ENCODE measurements at regions not wholly inside any gene's neighbourhood (a gene's known extent, or its start where the extent isn't known, plus 50 kb on each side); places are given as distances from the start of the nearest gene placed in this dataset.

GRCh38 chr5:93809430-93809829 is 68.0 kb upstream of the POU5F2 start:
- H3K4me2 ChIP-seq (ENCODE audit: low read depth, low read length) = no peak overlapping the region
- ChIA-PET POLR2A (ENCODE audit: unreplicated experiment) (no interaction called here), CTCF (interaction anchor here (2.2 kb wide), 1 partner anchor 8 kb away, joined by 7 read pairs; no protein-coding TSS in a partner anchor)
- no peak overlapping the region for H4K91ac ChIP-seq (ENCODE audit: insufficient read depth, low read depth, low read length)
- no peak overlapping the region for H3K14ac ChIP-seq (replicated peaks; ENCODE audit: low read depth, low read length)
- no peaks in the 10 kb centered on the region for H3K79me1 ChIP-seq (ENCODE audit: low read depth in 1 of 2, low read length in 2 of 2)
- BruUV-seq (replicated peaks) = no TSS peak
- H2AK9ac ChIP-seq (replicated peaks; ENCODE audit: low read depth, low read length, poor library complexity) = no peak overlapping the region
- TF ChIP-seq SMC3 (IDR thresholded peaks at IDR 0.05; ENCODE audit: low read depth, low read length) (no peak), MXI1 (IDR thresholded peaks at IDR 0.05; ENCODE audit: borderline replicate concordance, low read depth, low read length) (no peak), CEBPB (IDR thresholded peaks at IDR 0.05; ENCODE audit: low read depth, low read length) (no peak), POLR2A (IDR thresholded peaks at IDR 0.05; ENCODE audit: low read depth, low read length) (no peak), NFE2L2 (IDR thresholded peaks at IDR 0.05; ENCODE audit: low read depth, low read length) (no peak), RAD21 (IDR thresholded peaks at IDR 0.05; ENCODE audit: low read length) (no peak), RFX5 (IDR thresholded peaks at IDR 0.05; ENCODE audit: low read depth, low read length) (no peak), RCOR1 (IDR thresholded peaks at IDR 0.05; ENCODE audit: insufficient replicate concordance, low read length) (no peak)
- TF ChIP-seq, protein P1, sequence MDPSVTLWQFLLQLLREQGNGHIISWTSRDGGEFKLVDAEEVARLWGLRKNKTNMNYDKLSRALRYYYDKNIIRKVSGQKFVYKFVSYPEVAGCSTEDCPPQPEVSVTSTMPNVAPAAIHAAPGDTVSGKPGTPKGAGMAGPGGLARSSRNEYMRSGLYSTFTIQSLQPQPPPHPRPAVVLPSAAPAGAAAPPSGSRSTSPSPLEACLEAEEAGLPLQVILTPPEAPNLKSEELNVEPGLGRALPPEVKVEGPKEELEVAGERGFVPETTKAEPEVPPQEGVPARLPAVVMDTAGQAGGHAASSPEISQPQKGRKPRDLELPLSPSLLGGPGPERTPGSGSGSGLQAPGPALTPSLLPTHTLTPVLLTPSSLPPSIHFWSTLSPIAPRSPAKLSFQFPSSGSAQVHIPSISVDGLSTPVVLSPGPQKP (IDR thresholded peaks at IDR 0.05; ENCODE audit: borderline replicate concordance, low read depth, low read length) = no peak
- TF ChIP-seq, protein P2, sequence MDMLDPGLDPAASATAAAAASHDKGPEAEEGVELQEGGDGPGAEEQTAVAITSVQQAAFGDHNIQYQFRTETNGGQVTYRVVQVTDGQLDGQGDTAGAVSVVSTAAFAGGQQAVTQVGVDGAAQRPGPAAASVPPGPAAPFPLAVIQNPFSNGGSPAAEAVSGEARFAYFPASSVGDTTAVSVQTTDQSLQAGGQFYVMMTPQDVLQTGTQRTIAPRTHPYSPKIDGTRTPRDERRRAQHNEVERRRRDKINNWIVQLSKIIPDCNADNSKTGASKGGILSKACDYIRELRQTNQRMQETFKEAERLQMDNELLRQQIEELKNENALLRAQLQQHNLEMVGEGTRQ (IDR thresholded peaks at IDR 0.05; ENCODE audit: low read depth, low read length) = no peak
- no peaks in the 10 kb centered on the region for H3K36me3 ChIP-seq (ENCODE audit: control insufficient read depth, insufficient read depth, low read length)
- no peak overlapping the region for H2AFZ ChIP-seq (replicated peaks; ENCODE audit: low read length, poor library complexity)
- no peaks in the 10 kb centered on the region for H3K9me3 ChIP-seq (ENCODE audit: control insufficient read depth, insufficient read depth, low read length)
- no peak overlapping the region for H2BK15ac ChIP-seq (ENCODE audit: low read depth, low read length)
- H3K4me1 ChIP-seq (ENCODE audit: control insufficient read depth, insufficient read depth, low read length) = no peaks in the 10 kb centered on the region
- dilution Hi-C loops (cut with HindIII; ENCODE audit: low sequenced_read_pairs, unreplicated experiment) (no loop called here), intact Hi-C loops (cut with micrococcal nuclease) (loop anchor here (5.0 to 10.0 kb wide), 4 partner anchors 83 to 1255 kb away; no protein-coding TSS in a partner anchor), in situ Hi-C loops (cut with MboI; ENCODE audit: low sequenced_read_pairs) (no loop called here)
- H3K18ac ChIP-seq (ENCODE audit: low read depth, low read length) = no peak overlapping the region
- no peak overlapping the region for H4K5ac ChIP-seq (ENCODE audit: low read depth, low read length)
- H3K23ac ChIP-seq (ENCODE audit: low read depth, low read length) = no peak overlapping the region
- no peak overlapping the region for H3K4me3 ChIP-seq (ENCODE audit: insufficient read depth, low read depth, low read length)
- no peaks in the 10 kb centered on the region for H3K27me3 ChIP-seq (ENCODE audit: control insufficient read depth, insufficient read depth, low read length)
- no peak overlapping the region for H3K4ac ChIP-seq (ENCODE audit: low read depth, low read length)
- no peaks in the 10 kb centered on the region for H4K20me1 ChIP-seq (ENCODE audit: insufficient read depth, low read length)
- ATAC-seq (ENCODE audit: low read depth) (no peak), DNase-seq (no peak)
- no peak overlapping the region for H2BK5ac ChIP-seq (ENCODE audit: low read depth, low read length, poor library complexity, severe bottlenecking)
- H3K9ac ChIP-seq (ENCODE audit: low read depth, low read length) = no peak overlapping the region
- no peak overlapping the region for H2BK20ac ChIP-seq (ENCODE audit: low read depth, low read length)
- H2AK5ac ChIP-seq (ENCODE audit: low read depth, low read length) = no peak overlapping the region
- no peaks in the 10 kb centered on the region for H3K9me1 ChIP-seq (ENCODE audit: insufficient read depth, low read length)
- no peak overlapping the region for H3K27ac ChIP-seq (ENCODE audit: insufficient read depth, low read length)
- no peak overlapping the region for H3K56ac ChIP-seq (ENCODE audit: extremely low read depth, insufficient read depth, low read length)
- WGBS, 2 experiments (ENCODE audit: extremely low coverage in 2 of 2, insufficient read length in 1 of 2) = no CpG with 5 or more reads among the region's 1 CpG
- H4K8ac ChIP-seq (ENCODE audit: low read depth in 2 of 2, low read length in 2 of 2) = no peak overlapping the region
- H2BK120ac ChIP-seq (ENCODE audit: low read depth, low read length) = no peak overlapping the region
